ENCODE measurements at regions not wholly inside any gene's neighbourhood (a gene's known extent, or its start where the extent isn't known, plus 50 kb on each side); places are given as distances from the start of the nearest gene placed in this dataset.

GRCh38 chr12:34287986-34288962 lies 266.0 kb downstream of the ALG10 start:
- TF ChIP-seq CTCF (IDR thresholded peaks at IDR 0.05; ENCODE audit: unreplicated experiment), result no peak
- no peaks in the 10 kb centered on the region for H3K27me3 Mint-ChIP-seq (ENCODE audit: insufficient read depth, unreplicated experiment)
- ChIA-PET CTCF (no interaction called here), POLR2A (no interaction called here)
- intact Hi-C loops (cut with micrococcal nuclease), result no loop called here
- DNase-seq (ENCODE audit: unreplicated experiment), result no peak
- H3K4me1 Mint-ChIP-seq (ENCODE audit: insufficient read depth, unreplicated experiment), result no peaks in the 10 kb centered on the region
- no peak overlapping the region for H3K27ac Mint-ChIP-seq (ENCODE audit: low read depth, unreplicated experiment)
- no TSS peak for BruUV-seq (replicated peaks)
- H3K4me3 Mint-ChIP-seq (ENCODE audit: unreplicated experiment), result no peak overlapping the region
- H3K36me3 Mint-ChIP-seq (ENCODE audit: insufficient read depth, unreplicated experiment), result no peaks in the 10 kb centered on the region
- peaks cover 31% of the 10 kb centered on the region for H3K9me3 Mint-ChIP-seq (ENCODE audit: unreplicated experiment)

DNA sequence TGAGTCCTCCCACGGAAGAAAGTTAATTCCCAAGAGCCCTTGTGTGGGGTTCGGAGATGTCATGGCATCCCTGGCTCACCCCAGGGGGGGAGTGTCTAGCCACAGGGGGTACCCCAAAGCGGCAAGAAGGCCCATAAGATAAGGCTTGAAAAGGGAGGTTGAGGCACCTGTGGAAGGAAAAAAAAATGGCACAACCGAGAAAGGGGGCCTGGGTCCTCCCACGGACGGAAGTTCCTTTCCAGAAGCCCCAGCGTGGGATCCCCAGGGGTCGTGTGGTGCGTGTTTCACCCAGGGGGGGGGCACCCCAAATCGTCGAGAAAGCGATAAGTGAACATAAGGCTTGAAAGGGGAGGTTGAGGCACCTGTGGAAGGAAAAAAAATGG lies 266.7 kb downstream of the ALG10 start:
- H3K27ac Mint-ChIP-seq (ENCODE audit: low read depth, unreplicated experiment), result no peak overlapping the region
- POLR2A ChIA-PET, result no interaction called here

DNA sequence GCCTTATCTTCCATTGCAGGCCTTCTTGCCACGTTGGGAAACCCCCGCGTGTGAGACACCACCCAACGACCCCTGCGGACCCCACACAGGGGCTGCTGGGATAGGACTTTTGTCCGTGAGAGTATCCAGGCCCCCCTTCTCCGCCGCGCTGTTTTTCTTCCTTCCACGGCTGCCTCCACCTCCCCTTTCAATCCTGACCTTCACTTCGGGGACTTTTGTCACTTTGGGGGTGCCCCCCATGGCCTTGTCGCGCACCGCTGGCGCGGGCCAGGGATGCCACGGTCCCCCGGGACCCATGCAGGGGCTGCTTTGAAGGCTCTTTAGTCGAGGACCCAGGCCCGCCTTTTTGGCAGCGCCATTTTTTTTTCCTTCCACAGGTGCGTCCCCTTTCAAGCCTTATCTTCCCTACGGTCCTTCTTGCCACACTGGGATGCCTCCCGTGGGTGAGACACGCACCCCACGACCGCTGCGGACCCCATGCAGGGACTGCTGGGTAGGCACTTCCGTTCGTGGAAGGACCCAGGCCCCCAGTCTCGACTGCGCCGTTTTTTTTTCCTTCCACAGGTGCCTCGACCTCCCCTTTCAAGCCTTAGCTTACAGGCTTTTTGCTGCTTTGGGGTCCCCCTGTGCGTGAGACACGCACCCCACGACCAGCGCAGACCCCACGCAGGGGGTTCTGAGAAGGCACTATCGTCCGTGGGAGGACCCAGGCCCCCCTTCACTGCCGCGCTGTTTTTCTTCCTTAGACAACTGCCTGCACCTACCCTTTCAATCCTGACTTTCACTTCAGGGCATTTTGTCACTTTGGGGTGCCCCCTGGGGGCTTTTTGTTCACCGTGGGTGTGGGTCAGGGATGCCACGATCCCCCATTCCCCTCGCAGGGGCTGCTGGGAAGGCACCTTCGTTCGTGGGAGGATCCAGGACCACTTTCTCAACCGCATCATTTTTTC lies 267.4 kb downstream of the ALG10 start:
- ChIA-PET POLR2A (no interaction called here), CTCF (no interaction called here)
- no peaks in the 10 kb centered on the region for H3K27me3 Mint-ChIP-seq (ENCODE audit: insufficient read depth, unreplicated experiment)
- no peaks in the 10 kb centered on the region for H3K36me3 Mint-ChIP-seq (ENCODE audit: insufficient read depth, unreplicated experiment)
- peaks cover 38% of the 10 kb centered on the region for H3K9me3 Mint-ChIP-seq (ENCODE audit: unreplicated experiment)
- no peak overlapping the region for H3K27ac Mint-ChIP-seq (ENCODE audit: low read depth, unreplicated experiment)
- no peaks in the 10 kb centered on the region for H3K4me1 Mint-ChIP-seq (ENCODE audit: insufficient read depth, unreplicated experiment)
- TF ChIP-seq CTCF (IDR thresholded peaks at IDR 0.05; ENCODE audit: unreplicated experiment), result no peak
- no TSS peak for BruUV-seq (replicated peaks)
- no peak for DNase-seq (ENCODE audit: unreplicated experiment)
- no peak overlapping the region for H3K4me3 Mint-ChIP-seq (ENCODE audit: unreplicated experiment)
- intact Hi-C loops (cut with micrococcal nuclease), result no loop called here

More for the DNA sequence above, 266.7 kb downstream of the ALG10 start:
- BruUV-seq (replicated peaks), result no TSS peak
- no peak for TF ChIP-seq CTCF (IDR thresholded peaks at IDR 0.05; ENCODE audit: unreplicated experiment)
- intact Hi-C loops (cut with micrococcal nuclease), result no loop called here
- no peak for DNase-seq (ENCODE audit: unreplicated experiment)
- no peak overlapping the region for H3K4me3 Mint-ChIP-seq (ENCODE audit: unreplicated experiment)
- H3K27me3 Mint-ChIP-seq (ENCODE audit: insufficient read depth, unreplicated experiment), result no peaks in the 10 kb centered on the region
- H3K9me3 Mint-ChIP-seq (ENCODE audit: unreplicated experiment), result peaks cover 38% of the 10 kb centered on the region
- H3K36me3 Mint-ChIP-seq (ENCODE audit: insufficient read depth, unreplicated experiment), result no peaks in the 10 kb centered on the region
- H3K4me1 Mint-ChIP-seq (ENCODE audit: insufficient read depth, unreplicated experiment), result no peaks in the 10 kb centered on the region
- CTCF ChIA-PET, result no interaction called here

Data from MCF 10A (cell line).